Activated T-helper 17 cell treated with anti-CD3 and anti-CD28 coated beads, Interleukin-2, amount 50 U/mL, for 72 hours (primary cell): ENCODE measurements at regions not wholly inside any gene's neighbourhood (a gene's known extent, or its start where the extent isn't known, plus 50 kb on each side); places are given as distances from the start of the nearest gene placed in this dataset.

Source experiments
- ATAC-seq: fragments of 150-1000 bp; cut with Tn5 transposase; replicated peaks from 2 replicates; pipeline ENCODE4 v1.10.0; 2021; ENCODE audit warnings: mild to moderate bottlenecking, moderate library complexity
- H3K27ac Mint-ChIP-seq: one replicate; pipeline ENCODE4 v1.8.0; 2022; ENCODE audit warnings: mixed read lengths
- H3K27me3 Mint-ChIP-seq: one replicate; pipeline ENCODE4 v1.8.0; 2022; ENCODE audit warnings: mixed read lengths
- H3K36me3 Mint-ChIP-seq: one replicate; pipeline ENCODE4 v1.8.0; 2022; ENCODE audit warnings: low read depth, mild to moderate bottlenecking, mixed read lengths
- H3K4me1 Mint-ChIP-seq: one replicate; pipeline ENCODE4 v1.8.0; 2022; ENCODE audit warnings: mixed read lengths
- H3K4me3 Mint-ChIP-seq: one replicate; pipeline ENCODE4 v1.8.0; 2022; ENCODE audit warnings: mild to moderate bottlenecking, mixed read lengths
- H3K9me3 Mint-ChIP-seq: one replicate; pipeline ENCODE4 v1.8.0; 2022; ENCODE audit warnings: mixed read lengths

GRCh38 chr14:98591161-98591560, 680.8 kb downstream of the BCL11B start:
- no peak overlapping the region for H3K4me3 Mint-ChIP-seq
- ATAC-seq = no peak
- no peaks in the 10 kb centered on the region for H3K27me3 Mint-ChIP-seq
- H3K4me1 Mint-ChIP-seq = no peaks in the 10 kb centered on the region
- H3K9me3 Mint-ChIP-seq = no peaks in the 10 kb centered on the region
- H3K36me3 Mint-ChIP-seq = no peaks in the 10 kb centered on the region
- H3K27ac Mint-ChIP-seq = no peak overlapping the region

GRCh38 chr14:98592611-98593170, 679.3 kb downstream of the BCL11B start:
- H3K36me3 Mint-ChIP-seq = no peaks in the 10 kb centered on the region
- ATAC-seq = no peak
- no peaks in the 10 kb centered on the region for H3K27me3 Mint-ChIP-seq
- H3K4me1 Mint-ChIP-seq = no peaks in the 10 kb centered on the region
- H3K9me3 Mint-ChIP-seq = peaks cover 4% of the 10 kb centered on the region
- no peak overlapping the region for H3K27ac Mint-ChIP-seq
- no peak overlapping the region for H3K4me3 Mint-ChIP-seq

DNA sequence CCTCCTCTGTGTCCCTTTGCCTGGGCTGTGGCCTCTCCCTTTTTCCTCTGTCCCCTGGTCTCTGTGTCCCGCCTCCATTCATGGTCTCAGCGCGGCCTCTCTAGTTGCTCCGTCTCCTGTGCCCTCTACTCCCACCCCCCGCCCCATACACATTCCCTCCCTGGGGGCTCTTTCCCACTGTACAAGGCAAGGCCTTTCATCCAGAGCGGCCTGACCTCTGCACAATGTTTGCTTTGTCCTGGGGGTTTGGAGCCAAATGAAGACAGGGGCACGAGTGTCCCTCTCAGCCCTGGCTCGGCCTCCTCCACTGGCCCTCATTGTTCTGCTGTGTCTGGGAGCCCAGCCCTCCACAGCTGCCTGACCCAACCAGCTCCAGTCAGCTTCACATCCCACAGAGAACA, 678.6 kb downstream of the BCL11B start:
- H3K4me3 Mint-ChIP-seq = no peak overlapping the region
- no peaks in the 10 kb centered on the region for H3K36me3 Mint-ChIP-seq
- H3K4me1 Mint-ChIP-seq = no peaks in the 10 kb centered on the region
- no peak for ATAC-seq
- peaks cover 4% of the 10 kb centered on the region for H3K9me3 Mint-ChIP-seq
- H3K27me3 Mint-ChIP-seq = no peaks in the 10 kb centered on the region
- H3K27ac Mint-ChIP-seq = no peak overlapping the region

GRCh38 chr14:98594156-98594555, 677.8 kb downstream of the BCL11B start:
- Mint-ChIP-seq H3K9me3 (peaks cover 4% of the 10 kb centered on the region), H3K4me1 (no peaks in the 10 kb centered on the region), H3K36me3 (no peaks in the 10 kb centered on the region), H3K27me3 (no peaks in the 10 kb centered on the region), H3K4me3 (no peak overlapping the region), H3K27ac (no peak overlapping the region)
- no peak for ATAC-seq

DNA sequence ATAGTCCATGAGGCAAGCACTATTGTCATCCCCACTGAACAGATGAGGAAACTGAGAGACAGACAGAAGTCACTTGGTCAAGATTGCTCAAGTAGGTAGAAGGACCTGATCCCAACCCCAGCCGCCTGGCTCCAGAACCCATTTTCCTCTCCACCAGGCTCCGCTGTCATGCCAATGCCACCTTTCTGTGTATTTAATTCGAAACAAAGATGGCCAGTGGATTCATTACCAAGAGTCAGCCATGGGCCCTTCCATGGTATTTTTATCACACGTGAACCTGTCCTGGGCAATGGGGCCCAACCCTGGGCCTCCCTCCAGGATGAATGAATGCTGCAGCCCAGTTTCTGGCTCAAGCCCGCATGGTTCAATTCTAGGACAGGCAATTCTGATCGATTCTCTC, 673.4 kb downstream of the BCL11B start:
- H3K27me3 Mint-ChIP-seq = no peaks in the 10 kb centered on the region
- no peak for ATAC-seq

GRCh38 chr14:98599082-98599481, 672.9 kb downstream of the BCL11B start:
- Mint-ChIP-seq H3K9me3 (peaks cover 4% of the 10 kb centered on the region), H3K27ac (no peak overlapping the region), H3K36me3 (no peaks in the 10 kb centered on the region), H3K27me3 (no peaks in the 10 kb centered on the region), H3K4me3 (no peak overlapping the region), H3K4me1 (peaks cover 6% of the 10 kb centered on the region)
- no peak for ATAC-seq

More for the DNA sequence above, 673.4 kb downstream of the BCL11B start:
- Mint-ChIP-seq H3K4me3 (no peak overlapping the region), H3K36me3 (no peaks in the 10 kb centered on the region), H3K9me3 (peaks cover 4% of the 10 kb centered on the region), H3K4me1 (peaks cover 6% of the 10 kb centered on the region), H3K27ac (no peak overlapping the region)

- H3K4me1 Mint-ChIP-seq = peaks cover 6% of the 10 kb centered on the region
- no peaks in the 10 kb centered on the region for H3K36me3 Mint-ChIP-seq
- no peaks in the 10 kb centered on the region for H3K9me3 Mint-ChIP-seq
- peak overlapping the region; percentile 15 for H3K27ac Mint-ChIP-seq
- no peak overlapping the region for H3K4me3 Mint-ChIP-seq
- ATAC-seq = no peak
- no peaks in the 10 kb centered on the region for H3K27me3 Mint-ChIP-seq
Observed at GRCh38 chr14:98602983-98603382, 669.0 kb downstream of the BCL11B start.

- Mint-ChIP-seq H3K27me3 (no peaks in the 10 kb centered on the region), H3K36me3 (no peaks in the 10 kb centered on the region), H3K9me3 (no peaks in the 10 kb centered on the region), H3K27ac (no peak overlapping the region), H3K4me1 (peaks cover 6% of the 10 kb centered on the region), H3K4me3 (no peak overlapping the region)
- ATAC-seq = no peak
Observed at GRCh38 chr14:98605043-98605442, 667.0 kb downstream of the BCL11B start.

DNA sequence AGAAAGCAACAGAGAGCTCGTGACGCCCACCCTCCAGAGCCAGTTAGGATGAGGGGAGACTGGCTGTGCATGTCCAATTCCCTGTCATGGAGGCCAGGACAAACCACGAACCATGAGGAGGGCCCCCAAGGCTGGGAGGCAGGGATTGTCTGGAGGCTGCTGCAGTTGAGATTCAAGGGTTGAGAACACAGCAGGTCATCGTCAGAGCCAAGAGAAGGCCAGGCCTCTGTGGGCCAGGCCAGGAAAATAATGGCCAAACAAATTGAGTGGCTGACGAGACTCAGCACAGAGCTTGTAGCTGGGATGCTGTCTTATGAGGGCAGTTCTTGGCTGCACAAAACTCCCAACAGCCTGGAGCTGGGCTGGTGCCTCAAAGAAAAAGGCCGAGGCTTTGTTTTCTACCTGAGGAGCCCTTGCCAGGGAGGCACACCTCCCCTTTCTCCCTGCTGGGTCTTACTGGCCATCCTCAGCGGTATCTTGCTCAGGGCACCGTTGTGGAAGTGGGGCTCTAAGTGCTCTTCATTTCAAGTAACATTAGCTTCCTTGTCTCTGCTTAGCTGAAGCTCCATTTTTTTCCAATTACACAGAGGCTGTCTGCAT, 665.9 kb downstream of the BCL11B start:
- Mint-ChIP-seq H3K27ac (no peak overlapping the region), H3K9me3 (no peaks in the 10 kb centered on the region), H3K36me3 (no peaks in the 10 kb centered on the region), H3K4me1 (peaks cover 6% of the 10 kb centered on the region), H3K27me3 (no peaks in the 10 kb centered on the region), H3K4me3 (no peak overlapping the region)
- ATAC-seq = no peak

DNA sequence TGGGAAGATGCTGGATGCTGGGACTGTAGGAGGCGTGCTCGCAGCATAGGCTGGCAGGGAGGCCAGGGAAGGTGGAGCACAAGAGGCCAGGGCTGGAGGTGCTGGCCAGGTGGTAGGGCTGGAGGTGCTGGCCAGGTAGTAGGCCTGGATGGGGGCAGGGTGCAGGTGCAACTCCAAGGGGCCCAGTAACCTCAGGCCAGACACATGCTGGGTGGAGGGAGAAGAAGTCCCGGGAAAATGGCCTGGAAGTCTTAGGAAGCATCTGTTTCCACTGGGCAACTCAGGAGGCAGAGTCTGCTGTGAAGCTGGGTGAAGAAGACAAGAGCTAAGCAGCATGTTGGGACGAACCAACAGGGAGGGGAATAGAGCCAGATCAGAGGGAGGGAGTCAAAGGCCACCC, 665.2 kb downstream of the BCL11B start:
- Mint-ChIP-seq H3K36me3 (no peaks in the 10 kb centered on the region), H3K27me3 (no peaks in the 10 kb centered on the region), H3K27ac (no peak overlapping the region), H3K4me3 (no peak overlapping the region), H3K9me3 (no peaks in the 10 kb centered on the region), H3K4me1 (peaks cover 6% of the 10 kb centered on the region)
- no peak for ATAC-seq

DNA sequence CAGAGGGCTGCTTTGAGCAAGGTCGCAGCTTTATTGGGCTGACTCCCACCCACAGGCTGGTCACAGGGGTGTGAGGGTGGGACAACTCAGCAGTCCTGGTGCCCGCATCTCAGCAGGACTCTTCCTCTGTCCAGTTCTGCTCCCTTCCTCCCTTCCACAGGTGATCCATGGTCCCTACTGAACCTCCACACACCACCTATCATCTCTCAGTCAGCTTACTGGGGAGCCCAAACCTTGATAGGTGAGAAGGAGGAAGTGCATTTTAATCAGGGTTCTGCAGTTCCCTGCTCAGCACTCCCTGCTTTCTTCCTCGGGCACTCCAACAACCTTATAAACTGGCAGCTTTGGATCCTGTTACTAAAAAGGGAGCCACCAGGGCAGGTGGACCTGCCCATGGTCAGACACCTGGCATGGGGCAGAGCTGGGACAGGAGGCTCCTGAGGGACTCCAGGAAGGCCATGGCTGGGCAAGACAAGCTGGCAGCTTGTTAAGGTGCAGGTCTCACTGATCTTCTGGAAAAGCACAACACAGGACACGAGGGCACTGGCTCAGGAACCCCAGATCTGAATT, 664.6 kb downstream of the BCL11B start:
- H3K4me3 Mint-ChIP-seq = no peak overlapping the region
- no peaks in the 10 kb centered on the region for H3K27me3 Mint-ChIP-seq
- no peaks in the 10 kb centered on the region for H3K9me3 Mint-ChIP-seq
- no peak for ATAC-seq
- H3K36me3 Mint-ChIP-seq = no peaks in the 10 kb centered on the region
- H3K4me1 Mint-ChIP-seq = peaks cover 6% of the 10 kb centered on the region
- H3K27ac Mint-ChIP-seq = no peak overlapping the region

DNA sequence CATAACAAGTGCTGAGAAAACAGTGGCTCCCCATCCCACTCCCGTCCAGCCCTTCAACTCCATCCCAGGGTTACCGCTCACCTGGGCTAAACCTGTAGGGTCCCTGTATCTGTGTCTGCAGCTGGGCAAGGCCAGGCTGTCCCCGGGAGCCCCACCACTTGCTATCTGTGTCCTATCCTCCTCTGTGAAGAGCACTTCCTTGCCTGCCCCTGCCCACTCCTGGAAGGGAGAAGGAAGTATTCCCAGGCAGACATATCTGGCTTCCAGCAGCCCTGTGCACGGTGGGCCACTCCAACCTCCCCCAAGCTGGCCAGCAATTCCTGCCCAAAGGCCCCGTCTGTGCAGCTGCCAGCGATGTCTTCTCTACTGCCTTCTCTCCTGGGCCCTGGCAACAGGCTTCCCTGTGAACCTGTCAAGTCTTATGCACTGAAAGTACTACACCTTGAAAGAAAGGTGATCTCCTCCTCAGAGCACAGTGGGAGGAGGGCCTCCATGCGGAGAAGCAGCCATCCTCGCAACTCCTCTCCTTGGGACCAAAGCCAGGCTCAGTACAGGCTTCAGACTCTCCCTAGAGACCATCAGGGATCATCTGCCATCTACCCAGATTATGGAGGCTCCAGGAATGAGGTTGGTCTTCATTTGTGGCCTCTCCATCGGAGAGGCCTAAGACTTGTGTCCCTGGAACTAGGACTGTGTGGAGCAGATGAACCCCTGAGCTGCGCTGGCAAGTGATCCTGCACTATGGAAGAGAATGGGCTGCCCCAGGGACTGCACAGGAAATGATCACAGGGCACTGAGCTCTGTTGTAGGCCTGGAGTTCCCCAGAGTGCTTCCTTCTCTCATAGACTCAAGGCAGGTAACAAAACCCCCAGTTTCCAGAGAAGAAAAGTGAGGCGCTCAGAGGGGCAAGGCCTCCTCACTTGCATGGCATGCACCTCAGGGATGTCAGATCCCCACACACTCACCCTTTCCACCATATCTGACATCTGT, 663.6 kb downstream of the BCL11B start:
- ATAC-seq = no peak
- no peak overlapping the region for H3K4me3 Mint-ChIP-seq
- H3K36me3 Mint-ChIP-seq = no peaks in the 10 kb centered on the region
- peak overlapping the region; percentile 25 for H3K27ac Mint-ChIP-seq
- no peaks in the 10 kb centered on the region for H3K27me3 Mint-ChIP-seq
- no peaks in the 10 kb centered on the region for H3K4me1 Mint-ChIP-seq
- no peaks in the 10 kb centered on the region for H3K9me3 Mint-ChIP-seq

- Mint-ChIP-seq H3K4me1 (no peaks in the 10 kb centered on the region), H3K9me3 (peaks cover 3% of the 10 kb centered on the region), H3K27ac (no peak overlapping the region), H3K36me3 (no peaks in the 10 kb centered on the region), H3K27me3 (no peaks in the 10 kb centered on the region), H3K4me3 (no peak overlapping the region)
- no peak for ATAC-seq
Observed at GRCh38 chr14:98612434-98613200, 659.4 kb downstream of the BCL11B start.

- H3K9me3 Mint-ChIP-seq = peaks cover 4% of the 10 kb centered on the region
- no peak overlapping the region for H3K4me3 Mint-ChIP-seq
- H3K27ac Mint-ChIP-seq = no peak overlapping the region
- H3K4me1 Mint-ChIP-seq = no peaks in the 10 kb centered on the region
- no peaks in the 10 kb centered on the region for H3K27me3 Mint-ChIP-seq
- ATAC-seq = no peak
- H3K36me3 Mint-ChIP-seq = no peaks in the 10 kb centered on the region
Observed at GRCh38 chr14:98614741-98615140, 657.3 kb downstream of the BCL11B start.
